Sigmoid colon (tissue), 4 donors: ENCODE measurements at regions not wholly inside any gene's neighbourhood (a gene's known extent, or its start where the extent isn't known, plus 50 kb on each side); places are given as distances from the start of the nearest gene placed in this dataset.

ENCODE experiments used
- CTCF ChIP-seq, 4 experiments: fragments of 450-650 bp in 3 of 4; fragments of 200-600 bp in 1 of 4; IDR thresholded peaks; one replicate each; pipeline ENCODE4 v1.5.1; 2016 to 2019; ENCODE audit warnings: antibody characterized with exemption in 4 of 4, mild to moderate bottlenecking in 3 of 4, moderate library complexity in 2 of 4
- EP300 ChIP-seq, 4 donors: sonication (generic); formaldehyde crosslinking; IDR thresholded peaks; one replicate each; pipeline ENCODE4 v1.6.1; 2017; ENCODE audit warnings: antibody characterized with exemption in 4 of 4
- POLR2AphosphoS5 ChIP-seq, 4 donors: sonication (generic); formaldehyde crosslinking; IDR thresholded peaks; one replicate each; pipeline ENCODE4 v1.6.1; 2017; ENCODE audit warnings: antibody characterized with exemption in 4 of 4

DNA sequence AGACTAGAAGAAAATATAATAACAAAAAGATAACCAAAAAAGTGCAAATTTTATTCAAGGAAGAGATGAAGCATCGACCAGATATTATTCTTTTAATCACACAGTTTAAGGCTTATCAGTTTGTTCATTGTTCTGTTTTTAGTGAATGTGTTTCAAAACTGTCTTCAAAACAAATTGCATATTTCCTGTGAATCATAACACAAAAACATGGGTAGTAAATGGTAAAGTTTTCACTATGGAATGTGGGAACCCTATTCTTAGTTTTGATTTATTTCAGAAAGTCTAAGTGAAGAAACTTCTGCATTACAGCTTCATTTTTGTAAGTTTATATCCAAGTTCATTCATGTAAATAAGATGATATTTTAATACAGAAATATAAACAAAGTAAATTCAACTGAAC is 207.6 kb upstream of the LUZP2 start:
- TF ChIP-seq EP300 (IDR thresholded peaks at IDR 0.05) (no peak), CTCF (IDR thresholded peaks at IDR 0.05) (no peak), POLR2AphosphoS5 (IDR thresholded peaks at IDR 0.05) (no peak)
